ENCODE measurements at regions not wholly inside any gene's neighbourhood (a gene's known extent, or its start where the extent isn't known, plus 50 kb on each side); places are given as distances from the start of the nearest gene placed in this dataset.

- Histone ChIP-seq H4K8ac (ENCODE audit: low read depth, low read length) (no peak overlapping the region), H3K4me1 (ENCODE audit: control insufficient read depth in 1 of 2, insufficient read depth in 2 of 2, low read length in 2 of 2) (no peaks in the 10 kb centered on the region), H4K91ac (ENCODE audit: low read depth, low read length) (no peak overlapping the region), H3K9ac (ENCODE audit: low read length) (no peak overlapping the region), H2AFZ (ENCODE audit: insufficient read depth, low read length, poor library complexity) (no peak overlapping the region), H3K14ac (ENCODE audit: low read length) (no peak overlapping the region), H3K23ac (ENCODE audit: low read length) (no peak overlapping the region), H2AK5ac (ENCODE audit: low read length) (no peak overlapping the region), H3K36me3 (ENCODE audit: control insufficient read depth in 1 of 2, insufficient read depth in 2 of 2, low read length in 2 of 2) (no peaks in the 10 kb centered on the region), H3K4me2 (ENCODE audit: low read length) (no peak overlapping the region), H3K9me3 (ENCODE audit: insufficient read depth, low read depth, low read length) (no peaks in the 10 kb centered on the region), H3K27me3 (ENCODE audit: insufficient read depth, low read length) (no peaks in the 10 kb centered on the region), H4K12ac (ENCODE audit: low read depth, low read length) (no peak overlapping the region), H2BK12ac (ENCODE audit: low read length) (no peak overlapping the region), H3K4ac (ENCODE audit: low read depth, low read length) (no peak overlapping the region), H3K79me1 (ENCODE audit: low read length) (no peaks in the 10 kb centered on the region), H3K18ac (ENCODE audit: low read length) (no peak overlapping the region), H3K4me3 (ENCODE audit: low read depth, low read length) (no peak overlapping the region), H3K79me2 (ENCODE audit: control insufficient read depth, insufficient read depth, low read length, poor library complexity) (no peaks in the 10 kb centered on the region), H3K27ac (ENCODE audit: low read depth, low read length) (no peak overlapping the region), H2BK120ac (ENCODE audit: insufficient read depth, low read length, poor library complexity) (no peak overlapping the region), H2BK5ac (ENCODE audit: low read depth, low read length, poor library complexity) (no peak overlapping the region)
- no peak for DNase-seq
- WGBS (ENCODE audit: extremely low coverage, insufficient coverage, insufficient read length): no CpG with 5 or more reads among the region's 3 CpGs
Measured at GRCh38 chr5:33223563-33224284, 217.0 kb upstream of the TARS1 start.

- no peak overlapping the region for H3K4me2 ChIP-seq (ENCODE audit: low read length)
- H3K27me3 ChIP-seq (ENCODE audit: insufficient read depth, low read length): no peaks in the 10 kb centered on the region
- no peak overlapping the region for H2BK120ac ChIP-seq (ENCODE audit: insufficient read depth, low read length, poor library complexity)
- no peak overlapping the region for H3K9ac ChIP-seq (ENCODE audit: low read length)
- H3K4me3 ChIP-seq (ENCODE audit: low read depth, low read length): no peak overlapping the region
- no peak overlapping the region for H2BK12ac ChIP-seq (ENCODE audit: low read length)
- no peak overlapping the region for H3K27ac ChIP-seq (ENCODE audit: low read depth, low read length)
- H2AK5ac ChIP-seq (ENCODE audit: low read length): no peak overlapping the region
- H3K14ac ChIP-seq (ENCODE audit: low read length): no peak overlapping the region
- no CpG with 5 or more reads among the region's 4 CpGs for WGBS (ENCODE audit: extremely low coverage, insufficient coverage, insufficient read length)
- DNase-seq: no peak
- H3K79me2 ChIP-seq (ENCODE audit: control insufficient read depth, insufficient read depth, low read length, poor library complexity): no peaks in the 10 kb centered on the region
- H4K91ac ChIP-seq (ENCODE audit: low read depth, low read length): no peak overlapping the region
- no peak overlapping the region for H4K12ac ChIP-seq (ENCODE audit: low read depth, low read length)
- H3K79me1 ChIP-seq (ENCODE audit: low read length): no peaks in the 10 kb centered on the region
- no peak overlapping the region for H3K4ac ChIP-seq (ENCODE audit: low read depth, low read length)
- no peak overlapping the region for H3K18ac ChIP-seq (ENCODE audit: low read length)
- H3K23ac ChIP-seq (ENCODE audit: low read length): no peak overlapping the region
- no peaks in the 10 kb centered on the region for H3K36me3 ChIP-seq (ENCODE audit: control insufficient read depth in 1 of 2, insufficient read depth in 2 of 2, low read length in 2 of 2)
- no peaks in the 10 kb centered on the region for H3K9me3 ChIP-seq (ENCODE audit: insufficient read depth, low read depth, low read length)
- no peaks in the 10 kb centered on the region for H3K4me1 ChIP-seq (ENCODE audit: control insufficient read depth in 1 of 2, insufficient read depth in 2 of 2, low read length in 2 of 2)
- no peak overlapping the region for H2AFZ ChIP-seq (ENCODE audit: insufficient read depth, low read length, poor library complexity)
- no peak overlapping the region for H2BK5ac ChIP-seq (ENCODE audit: low read depth, low read length, poor library complexity)
- H4K8ac ChIP-seq (ENCODE audit: low read depth, low read length): no peak overlapping the region
Measured at GRCh38 chr5:33224285-33224961, 216.3 kb upstream of the TARS1 start.

DNA sequence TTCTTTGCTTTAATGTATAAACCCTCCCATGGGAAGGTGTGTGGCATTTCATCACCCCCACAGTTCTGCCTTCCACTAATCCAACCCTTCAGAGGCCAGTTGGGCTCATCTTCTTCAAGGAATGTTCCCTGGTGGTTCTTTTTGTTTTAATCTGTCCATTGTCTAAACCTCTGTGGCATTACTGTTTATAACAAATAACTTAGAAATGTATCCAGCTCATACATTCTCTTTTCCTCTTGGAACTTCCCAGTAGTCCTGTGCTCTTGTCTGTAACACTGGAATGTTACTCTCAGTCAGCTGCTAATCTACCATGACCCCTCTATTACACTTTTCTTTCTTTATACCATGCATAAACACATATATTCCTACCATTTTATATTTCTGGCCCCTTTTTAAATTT lies 213.5 kb upstream of the TARS1 start:
- Histone ChIP-seq H3K36me3 (ENCODE audit: control insufficient read depth in 1 of 2, insufficient read depth in 2 of 2, low read length in 2 of 2) (no peaks in the 10 kb centered on the region), H3K27me3 (ENCODE audit: insufficient read depth, low read length) (no peaks in the 10 kb centered on the region), H3K79me2 (ENCODE audit: control insufficient read depth, insufficient read depth, low read length, poor library complexity) (no peaks in the 10 kb centered on the region), H2BK120ac (ENCODE audit: insufficient read depth, low read length, poor library complexity) (no peak overlapping the region), H2AFZ (ENCODE audit: insufficient read depth, low read length, poor library complexity) (no peak overlapping the region), H3K79me1 (ENCODE audit: low read length) (no peaks in the 10 kb centered on the region), H3K14ac (ENCODE audit: low read length) (no peak overlapping the region), H3K4me2 (ENCODE audit: low read length) (no peak overlapping the region), H4K8ac (ENCODE audit: low read depth, low read length) (no peak overlapping the region), H2AK5ac (ENCODE audit: low read length) (no peak overlapping the region), H3K4ac (ENCODE audit: low read depth, low read length) (no peak overlapping the region), H3K9me3 (ENCODE audit: insufficient read depth, low read depth, low read length) (no peaks in the 10 kb centered on the region), H3K23ac (ENCODE audit: low read length) (no peak overlapping the region), H2BK5ac (ENCODE audit: low read depth, low read length, poor library complexity) (no peak overlapping the region), H3K9ac (ENCODE audit: low read length) (no peak overlapping the region), H3K4me3 (ENCODE audit: low read depth, low read length) (no peak overlapping the region), H3K18ac (ENCODE audit: low read length) (no peak overlapping the region), H2BK12ac (ENCODE audit: low read length) (no peak overlapping the region), H4K12ac (ENCODE audit: low read depth, low read length) (no peak overlapping the region), H3K4me1 (ENCODE audit: control insufficient read depth in 1 of 2, insufficient read depth in 2 of 2, low read length in 2 of 2) (no peaks in the 10 kb centered on the region), H3K27ac (ENCODE audit: low read depth, low read length) (no peak overlapping the region), H4K91ac (ENCODE audit: low read depth, low read length) (no peak overlapping the region)
- no peak for DNase-seq

GRCh38 chr5:33227746-33228145 lies 213.0 kb upstream of the TARS1 start:
- Histone ChIP-seq H4K8ac (ENCODE audit: low read depth, low read length) (no peak overlapping the region), H3K14ac (ENCODE audit: low read length) (no peak overlapping the region), H2BK120ac (ENCODE audit: insufficient read depth, low read length, poor library complexity) (no peak overlapping the region), H4K91ac (ENCODE audit: low read depth, low read length) (no peak overlapping the region), H3K23ac (ENCODE audit: low read length) (no peak overlapping the region), H3K27me3 (ENCODE audit: insufficient read depth, low read length) (no peaks in the 10 kb centered on the region), H3K4me1 (ENCODE audit: control insufficient read depth in 1 of 2, insufficient read depth in 2 of 2, low read length in 2 of 2) (no peaks in the 10 kb centered on the region), H4K12ac (ENCODE audit: low read depth, low read length) (no peak overlapping the region), H3K4me3 (ENCODE audit: low read depth, low read length) (no peak overlapping the region), H2AFZ (ENCODE audit: insufficient read depth, low read length, poor library complexity) (no peak overlapping the region), H3K9ac (ENCODE audit: low read length) (no peak overlapping the region), H3K4me2 (ENCODE audit: low read length) (no peak overlapping the region), H3K27ac (ENCODE audit: low read depth, low read length) (no peak overlapping the region), H3K79me2 (ENCODE audit: control insufficient read depth, insufficient read depth, low read length, poor library complexity) (no peaks in the 10 kb centered on the region), H2AK5ac (ENCODE audit: low read length) (no peak overlapping the region), H3K18ac (ENCODE audit: low read length) (no peak overlapping the region), H3K79me1 (ENCODE audit: low read length) (no peaks in the 10 kb centered on the region), H2BK5ac (ENCODE audit: low read depth, low read length, poor library complexity) (no peak overlapping the region), H3K9me3 (ENCODE audit: insufficient read depth, low read depth, low read length) (no peaks in the 10 kb centered on the region), H3K36me3 (ENCODE audit: control insufficient read depth in 1 of 2, insufficient read depth in 2 of 2, low read length in 2 of 2) (no peaks in the 10 kb centered on the region), H2BK12ac (ENCODE audit: low read length) (no peak overlapping the region), H3K4ac (ENCODE audit: low read depth, low read length) (no peak overlapping the region)
- no CpG with 5 or more reads among the region's 2 CpGs for WGBS (ENCODE audit: extremely low coverage, insufficient coverage, insufficient read length)
- DNase-seq: no peak
